ENCODE measurements at regions not wholly inside any gene's neighbourhood (a gene's known extent, or its start where the extent isn't known, plus 50 kb on each side); places are given as distances from the start of the nearest gene placed in this dataset.

- no peak for DNase-seq
These were observed 176.3 kb downstream of the ZNF621 start for GRCh38 chr3:40701016-40701588.

- no peak for DNase-seq
These were observed 179.5 kb downstream of the ZNF621 start for GRCh38 chr3:40704224-40704623.

- DNase-seq, result no peak
These were observed 180.9 kb downstream of the ZNF621 start for GRCh38 chr3:40705663-40706062.

- DNase-seq, result peak in 2 of 14 donors; percentile 24 to 93
These were observed 188.5 kb downstream of the ZNF621 start for GRCh38 chr3:40713306-40713705.

- peak in 2 of 14 donors; percentile 24 to 93 for DNase-seq
These were observed 189.0 kb downstream of the ZNF621 start for GRCh38 chr3:40713795-40714194.

GRCh38 chr3:40714771-40715345 is 190.1 kb downstream of the ZNF621 start:
- no peak for DNase-seq

- no peak for DNase-seq
These were observed 190.8 kb downstream of the ZNF621 start for GRCh38 chr3:40715551-40715950.

GRCh38 chr3:40717471-40717870 is 192.7 kb downstream of the ZNF621 start:
- DNase-seq, result no peak

GRCh38 chr3:40718209-40718608 is 193.4 kb downstream of the ZNF621 start:
- DNase-seq, result peak in 1 of 14 donors; percentile 36

- DNase-seq, result no peak
These were observed 193.9 kb downstream of the ZNF621 start for GRCh38 chr3:40718681-40719080.

GRCh38 chr3:40719660-40720287 is 195.0 kb downstream of the ZNF621 start:
- DNase-seq, result peak in 1 of 14 donors; percentile 23

GRCh38 chr3:40720341-40720740 is 195.6 kb downstream of the ZNF621 start:
- no peak for DNase-seq

GRCh38 chr3:40720863-40721262 is 196.1 kb downstream of the ZNF621 start:
- DNase-seq, result peak in 1 of 14 donors; percentile 7

GRCh38 chr3:40723083-40723660 is 198.4 kb downstream of the ZNF621 start:
- DNase-seq, result peak in 1 of 14 donors; percentile 5

GRCh38 chr3:40725031-40725430 is 200.3 kb downstream of the ZNF621 start:
- peak in 4 of 14 donors; percentile 4 to 98 (median 30) for DNase-seq

GRCh38 chr3:40731445-40731844 is 206.7 kb downstream of the ZNF621 start:
- no peak for DNase-seq

GRCh38 chr3:40736943-40737342 is 212.2 kb downstream of the ZNF621 start:
- no peak for DNase-seq

- no peak for DNase-seq
These were observed 212.6 kb downstream of the ZNF621 start for GRCh38 chr3:40737343-40737742.

- DNase-seq, result no peak
These were observed 215.2 kb downstream of the ZNF621 start for GRCh38 chr3:40739971-40740370.

- peak in 4 of 14 donors; percentile 10 to 24 (median 16) for DNase-seq
These were observed 217.0 kb downstream of the ZNF621 start for GRCh38 chr3:40741729-40742128.

GRCh38 chr3:40745381-40746106 is 220.8 kb downstream of the ZNF621 start:
- DNase-seq, result no peak

GRCh38 chr3:40751666-40752065 is 226.9 kb downstream of the ZNF621 start:
- DNase-seq, result no peak

- no peak for DNase-seq
These were observed 227.7 kb downstream of the ZNF621 start for GRCh38 chr3:40752492-40752891.
